CD4-positive, CD25-positive, alpha-beta regulatory T cell (primary cell): ENCODE measurements at regions not wholly inside any gene's neighbourhood (a gene's known extent, or its start where the extent isn't known, plus 50 kb on each side); places are given as distances from the start of the nearest gene placed in this dataset.
A peak's percentile ranks its signal among the peaks of the same experiment; 100 is the strongest.

ENCODE experiments used
- ATAC-seq, 2 donors: fragments of 150-1000 bp; cut with Tn5 transposase; one replicate each; pipeline ENCODE4 v1.10.0; 2021; ENCODE audit warnings: low read depth in 2 of 2, moderate number of reproducible peaks in 2 of 2, moderate library complexity in 1 of 2
- DNase-seq, 3 donors: peaks; one replicate each; pipeline versions ENCODE4 v3.0.0 to v3.0.0-alpha.2; 2012 to 2022; ENCODE audit warnings: mixed read lengths in 1 of 3
- H3K27ac ChIP-seq: one replicate; pipeline ENCODE4 v1.7.0; 2013; ENCODE audit warnings: mild to moderate bottlenecking, low read length; ENCODE audit not compliant: insufficient read depth, poor library complexity, severe bottlenecking
- H3K27me3 ChIP-seq: one replicate; pipeline ENCODE4 v1.7.0; 2013; ENCODE audit warnings: low read length; ENCODE audit not compliant: control insufficient read depth, insufficient read depth
- H3K36me3 ChIP-seq: one replicate; pipeline ENCODE4 v1.7.0; 2013; ENCODE audit warnings: mild to moderate bottlenecking, low read length, moderate library complexity; ENCODE audit not compliant: control insufficient read depth, insufficient read depth
- H3K4me1 ChIP-seq: 2 replicates; pipeline ENCODE4 v1.7.0; 2013; ENCODE audit warnings: mild to moderate bottlenecking, low read length; ENCODE audit not compliant: insufficient read depth, control insufficient read depth, poor library complexity, severe bottlenecking
- H3K4me3 ChIP-seq: one replicate; pipeline ENCODE4 v1.7.0; 2013; ENCODE audit warnings: low read depth, mild to moderate bottlenecking, low read length, moderate library complexity
- H3K9me3 ChIP-seq, 2 experiments: 1 replicate in 1 of 2; 2 replicates in 1 of 2; pipeline ENCODE4 v1.7.0; 2013; ENCODE audit warnings: low read length in 2 of 2, mild to moderate bottlenecking in 1 of 2, moderate library complexity in 1 of 2; ENCODE audit not compliant: control insufficient read depth in 2 of 2
- H3K27ac Mint-ChIP-seq, 3 donors: one replicate each; pipeline ENCODE4 v1.8.0; 2020 to 2022; ENCODE audit warnings: mild to moderate bottlenecking in 3 of 3, mixed read lengths in 3 of 3, moderate library complexity in 2 of 3
- H3K27me3 Mint-ChIP-seq: one replicate; pipeline ENCODE4 v1.8.0; 2022; ENCODE audit warnings: mild to moderate bottlenecking, mixed read lengths
- H3K36me3 Mint-ChIP-seq: one replicate; pipeline ENCODE4 v1.8.0; 2020; ENCODE audit warnings: mixed read lengths
- H3K4me1 Mint-ChIP-seq, 4 donors: one replicate each; pipeline ENCODE4 v1.8.0; 2020 to 2022; ENCODE audit warnings: mixed read lengths in 4 of 4, mild to moderate bottlenecking in 1 of 4
- H3K4me3 Mint-ChIP-seq, 4 donors: one replicate each; pipeline ENCODE4 v1.8.0; 2020 to 2022; ENCODE audit warnings: mild to moderate bottlenecking in 4 of 4, mixed read lengths in 4 of 4, moderate library complexity in 3 of 4
- H3K9me3 Mint-ChIP-seq, 7 donors: one replicate each; pipeline ENCODE4 v1.8.0; 2020 to 2022; ENCODE audit warnings: mixed read lengths in 7 of 7, mild to moderate bottlenecking in 3 of 7, moderate library complexity in 2 of 7

DNA sequence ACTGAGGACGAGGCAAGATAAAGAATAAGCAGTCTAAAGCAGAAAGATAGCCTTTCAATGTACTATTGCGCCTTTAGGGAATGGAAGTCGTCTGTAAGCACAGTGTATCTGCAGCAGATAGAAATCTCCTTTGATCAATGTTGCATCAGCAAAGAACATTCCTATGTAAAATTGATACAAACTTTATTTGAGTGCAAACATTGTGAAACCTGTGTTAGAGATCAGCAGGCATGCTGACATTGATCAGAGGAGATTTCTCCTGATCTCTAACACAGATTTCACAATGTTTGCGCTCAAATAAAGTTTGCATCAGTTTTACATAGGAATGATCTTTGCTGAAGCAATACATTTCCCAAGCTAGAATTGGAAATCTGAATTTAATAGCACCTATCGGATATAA, 1446.8 kb downstream of the MRPL39 start:
- no peak overlapping the region for H3K4me3 Mint-ChIP-seq
- H3K27ac ChIP-seq: no peak overlapping the region

DNA sequence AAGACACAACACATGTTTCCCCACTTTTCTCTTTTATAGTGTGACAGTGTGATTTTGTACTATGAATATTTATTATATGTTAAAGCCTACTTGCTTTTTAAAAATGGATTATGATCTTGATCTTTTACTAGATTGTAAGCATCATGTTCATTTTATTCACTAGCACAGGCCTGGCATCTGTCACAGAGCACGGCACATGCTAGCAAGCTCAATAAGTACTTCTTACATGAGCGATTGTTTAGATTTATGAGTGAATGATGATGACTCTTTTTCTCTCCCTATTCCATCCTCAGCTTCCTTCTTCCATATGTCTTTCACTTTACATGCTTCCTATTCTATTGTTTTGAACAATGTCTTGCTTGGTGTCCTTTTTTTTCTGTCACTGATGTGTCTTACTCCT, 1454.1 kb downstream of the MRPL39 start:
- no peaks in the 10 kb centered on the region for H3K27me3 ChIP-seq
- H3K4me1 ChIP-seq: no peaks in the 10 kb centered on the region
- Mint-ChIP-seq H3K9me3 (peaks cover 0 to 4% (median 0%) of the 10 kb centered on the region in 7 donors), H3K27ac (no peak overlapping the region), H3K4me3 (no peak overlapping the region), H3K4me1 (no peaks in the 10 kb centered on the region), H3K27me3 (no peaks in the 10 kb centered on the region), H3K36me3 (no peaks in the 10 kb centered on the region)
- H3K36me3 ChIP-seq: no peaks in the 10 kb centered on the region
- H3K4me3 ChIP-seq: no peak overlapping the region
- H3K9me3 ChIP-seq: no peaks in the 10 kb centered on the region
- DNase-seq (no peak), ATAC-seq (no peak)
- H3K27ac ChIP-seq: no peak overlapping the region

More for the DNA sequence above, 1446.8 kb downstream of the MRPL39 start:
- Histone ChIP-seq H3K4me3 (no peak overlapping the region), H3K9me3 (no peaks in the 10 kb centered on the region), H3K4me1 (no peaks in the 10 kb centered on the region), H3K27me3 (no peaks in the 10 kb centered on the region), H3K36me3 (no peaks in the 10 kb centered on the region)
- no peak for ATAC-seq
- Mint-ChIP-seq H3K36me3 (no peaks in the 10 kb centered on the region), H3K9me3 (peaks cover 0 to 4% (median 1%) of the 10 kb centered on the region in 7 donors), H3K4me1 (no peaks in the 10 kb centered on the region), H3K27me3 (no peaks in the 10 kb centered on the region), H3K27ac (no peak overlapping the region)
- no peak for DNase-seq

DNA sequence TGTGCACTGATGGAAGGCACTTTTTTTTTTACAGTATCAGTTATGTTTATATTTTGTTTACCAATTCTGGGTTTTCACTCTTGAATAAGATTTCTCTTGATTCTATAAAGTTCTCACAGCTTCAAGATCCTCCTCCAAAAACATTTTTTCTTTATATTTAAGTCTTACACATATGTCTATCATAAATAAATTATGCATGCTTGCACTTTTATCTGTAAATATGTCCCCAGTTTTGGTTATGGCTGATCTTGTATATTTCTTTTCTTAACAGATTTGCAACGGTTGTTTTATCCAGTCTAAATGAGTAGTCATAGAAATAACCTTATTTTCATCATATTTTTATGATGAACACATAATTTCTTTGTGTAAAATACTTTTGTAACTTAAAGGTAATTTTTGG, 1456.5 kb downstream of the MRPL39 start:
- Histone ChIP-seq H3K36me3 (no peaks in the 10 kb centered on the region), H3K4me3 (no peak overlapping the region), H3K4me1 (no peaks in the 10 kb centered on the region), H3K9me3 (peaks cover 0 to 2% of the 10 kb centered on the region in 2 experiments), H3K27me3 (no peaks in the 10 kb centered on the region), H3K27ac (no peak overlapping the region)
- Mint-ChIP-seq H3K27ac (no peak overlapping the region), H3K36me3 (no peaks in the 10 kb centered on the region), H3K27me3 (no peaks in the 10 kb centered on the region), H3K4me1 (no peaks in the 10 kb centered on the region), H3K9me3 (peaks cover 0 to 5% (median 2%) of the 10 kb centered on the region in 7 donors), H3K4me3 (no peak overlapping the region)
- no peak for DNase-seq
- ATAC-seq: no peak

DNA sequence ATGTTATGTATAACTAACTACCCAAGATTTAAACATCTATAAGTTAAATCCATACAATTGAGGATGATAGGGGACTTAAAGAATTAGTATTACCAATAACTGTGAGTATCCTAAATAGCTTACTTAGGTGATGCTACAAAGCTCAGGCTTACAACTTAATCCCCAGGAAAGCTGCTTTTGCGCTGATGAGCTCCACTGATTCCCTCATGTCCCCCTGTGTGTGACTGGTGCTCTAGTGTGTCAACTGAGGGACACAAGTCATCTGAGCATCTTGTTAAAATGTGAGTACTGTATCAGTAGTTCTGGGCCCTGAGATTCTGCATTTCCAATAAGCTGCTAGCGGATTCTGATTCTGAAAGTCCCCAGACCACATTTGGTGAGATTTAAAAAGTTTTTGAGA, 1458.8 kb downstream of the MRPL39 start:
- no peaks in the 10 kb centered on the region for H3K36me3 Mint-ChIP-seq
- no peaks in the 10 kb centered on the region for H3K27me3 Mint-ChIP-seq
- DNase-seq (no peak), ATAC-seq (no peak)
- no peak overlapping the region for H3K27ac Mint-ChIP-seq
- no peak overlapping the region for H3K27ac ChIP-seq
- H3K27me3 ChIP-seq: no peaks in the 10 kb centered on the region
- H3K4me3 ChIP-seq: no peak overlapping the region
- peaks cover 0 to 2% of the 10 kb centered on the region in 2 experiments for H3K9me3 ChIP-seq
- H3K4me3 Mint-ChIP-seq: no peak overlapping the region
- no peaks in the 10 kb centered on the region for H3K4me1 ChIP-seq
- no peaks in the 10 kb centered on the region for H3K36me3 ChIP-seq
- H3K4me1 Mint-ChIP-seq: no peaks in the 10 kb centered on the region
- peaks cover 0 to 5% (median 0%) of the 10 kb centered on the region in 7 donors for H3K9me3 Mint-ChIP-seq

DNA sequence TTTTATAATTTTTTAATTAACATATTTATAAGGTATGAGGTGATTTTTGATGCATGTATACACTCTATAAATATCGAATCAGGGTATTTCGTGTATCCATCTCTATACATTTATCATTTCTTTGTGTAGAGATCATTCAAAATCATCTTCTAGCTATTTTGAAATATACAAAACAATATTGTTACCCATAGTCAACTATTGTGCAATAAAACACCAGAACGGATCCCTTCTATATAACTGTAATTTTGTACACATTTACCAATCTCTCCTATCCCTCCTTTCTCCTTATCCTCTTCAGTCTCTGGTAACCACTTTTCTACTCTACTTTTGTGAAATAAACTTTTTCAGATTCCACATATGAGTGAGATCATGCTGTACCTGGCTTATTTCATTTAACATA, 1459.6 kb downstream of the MRPL39 start:
- Histone ChIP-seq H3K4me1 (no peaks in the 10 kb centered on the region), H3K27me3 (no peaks in the 10 kb centered on the region), H3K27ac (no peak overlapping the region), H3K9me3 (peaks cover 0 to 2% of the 10 kb centered on the region in 2 experiments), H3K4me3 (no peak overlapping the region), H3K36me3 (no peaks in the 10 kb centered on the region)
- Mint-ChIP-seq H3K27ac (no peak overlapping the region), H3K4me1 (no peaks in the 10 kb centered on the region), H3K36me3 (no peaks in the 10 kb centered on the region), H3K9me3 (peaks cover 0 to 5% (median under 1%) of the 10 kb centered on the region in 7 donors), H3K4me3 (no peak overlapping the region), H3K27me3 (no peaks in the 10 kb centered on the region)
- ATAC-seq: no peak
- no peak for DNase-seq

DNA sequence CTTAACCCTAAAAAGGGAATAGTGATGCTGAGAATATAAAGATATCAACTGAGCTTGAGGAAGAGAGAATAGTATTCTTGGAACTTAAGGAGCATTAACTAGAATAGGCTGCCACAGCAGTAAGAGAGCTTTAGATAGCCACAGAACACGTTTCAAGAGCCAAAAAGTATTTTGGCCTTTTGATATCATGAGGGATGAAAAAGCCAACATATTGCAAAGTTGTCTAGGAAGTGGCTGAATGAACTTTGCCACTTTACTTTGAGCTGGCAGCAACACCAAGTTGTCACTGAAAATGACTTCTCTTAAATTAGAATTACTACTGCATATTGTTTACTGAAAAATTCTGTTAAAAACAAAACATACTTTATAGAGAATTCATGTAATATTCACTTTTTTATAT, 1476.2 kb downstream of the MRPL39 start:
- Mint-ChIP-seq H3K36me3 (no peaks in the 10 kb centered on the region), H3K27ac (no peak overlapping the region), H3K4me1 (no peaks in the 10 kb centered on the region), H3K27me3 (no peaks in the 10 kb centered on the region), H3K4me3 (no peak overlapping the region), H3K9me3 (peaks cover 0 to 5% (median 2%) of the 10 kb centered on the region in 7 donors)
- no peak for ATAC-seq
- no peaks in the 10 kb centered on the region for H3K36me3 ChIP-seq
- H3K4me1 ChIP-seq: no peaks in the 10 kb centered on the region
- no peak for DNase-seq
- no peaks in the 10 kb centered on the region for H3K27me3 ChIP-seq
- no peaks in the 10 kb centered on the region for H3K9me3 ChIP-seq
- no peak overlapping the region for H3K4me3 ChIP-seq
- H3K27ac ChIP-seq: no peak overlapping the region

DNA sequence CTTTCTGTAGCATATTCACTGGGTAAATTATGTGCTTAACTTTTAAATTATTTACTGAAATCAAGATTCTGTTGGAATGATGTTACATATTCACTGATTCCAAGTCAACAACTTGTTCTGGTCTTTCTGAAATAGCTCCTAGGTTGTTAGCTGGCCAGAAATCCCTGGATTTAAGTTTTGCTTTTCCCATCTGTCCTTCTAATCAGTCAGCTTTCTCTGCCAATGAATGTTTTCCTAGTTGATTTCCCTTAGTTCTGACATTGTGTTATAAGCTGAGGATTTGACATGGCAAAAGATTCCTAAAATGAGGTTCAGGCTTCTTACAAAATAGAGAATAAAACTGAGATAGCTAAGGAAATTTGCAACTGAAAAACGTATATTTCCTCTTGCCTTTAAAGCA, 1479.6 kb downstream of the MRPL39 start:
- ATAC-seq: no peak
- Histone ChIP-seq H3K27me3 (no peaks in the 10 kb centered on the region), H3K27ac (no peak overlapping the region), H3K36me3 (no peaks in the 10 kb centered on the region), H3K4me1 (no peaks in the 10 kb centered on the region), H3K9me3 (no peaks in the 10 kb centered on the region), H3K4me3 (no peak overlapping the region)
- no peaks in the 10 kb centered on the region for H3K4me1 Mint-ChIP-seq
- peaks cover 0 to 5% (median 2%) of the 10 kb centered on the region in 7 donors for H3K9me3 Mint-ChIP-seq
- H3K36me3 Mint-ChIP-seq: no peaks in the 10 kb centered on the region
- H3K27ac Mint-ChIP-seq: peak overlapping the region in 1 of 3 donors; percentile 8
- no peak overlapping the region for H3K4me3 Mint-ChIP-seq
- no peaks in the 10 kb centered on the region for H3K27me3 Mint-ChIP-seq
- no peak for DNase-seq

DNA sequence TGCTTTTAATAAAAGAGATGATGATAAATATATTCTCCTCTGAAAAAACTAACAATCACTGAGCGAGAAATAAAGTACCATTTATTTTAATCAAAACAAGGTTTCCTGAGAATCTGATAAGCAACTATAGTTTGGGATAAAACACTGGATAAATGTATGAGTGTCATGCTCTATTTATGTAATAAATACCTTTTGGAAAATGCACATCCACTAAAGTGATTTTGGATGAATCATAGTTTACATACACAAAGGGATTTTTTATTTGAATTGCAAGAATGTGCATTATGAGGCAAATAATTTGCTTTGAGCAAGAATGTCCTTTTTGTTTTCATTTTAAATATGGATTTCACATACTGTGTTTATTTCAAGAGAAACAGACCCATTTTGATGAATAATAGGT, 1483.5 kb downstream of the MRPL39 start:
- ATAC-seq (no peak), DNase-seq (no peak)
- no peak overlapping the region for H3K4me3 ChIP-seq
- H3K36me3 Mint-ChIP-seq: no peaks in the 10 kb centered on the region
- no peak overlapping the region for H3K4me3 Mint-ChIP-seq
- no peaks in the 10 kb centered on the region for H3K4me1 Mint-ChIP-seq
- no peaks in the 10 kb centered on the region for H3K27me3 ChIP-seq
- no peaks in the 10 kb centered on the region for H3K36me3 ChIP-seq
- H3K27ac ChIP-seq: no peak overlapping the region
- peaks cover 0 to 4% (median 0%) of the 10 kb centered on the region in 7 donors for H3K9me3 Mint-ChIP-seq
- no peaks in the 10 kb centered on the region for H3K4me1 ChIP-seq
- H3K9me3 ChIP-seq: peaks cover 0 to 2% of the 10 kb centered on the region in 2 experiments
- H3K27ac Mint-ChIP-seq: no peak overlapping the region
- H3K27me3 Mint-ChIP-seq: no peaks in the 10 kb centered on the region
